NOMO-1 treated with DMSO at 0.1 percent for 48 hours (cell line): ENCODE measurements at regions not wholly inside any gene's neighbourhood (a gene's known extent, or its start where the extent isn't known, plus 50 kb on each side); places are given as distances from the start of the nearest gene placed in this dataset.
"Not testable (repeated sequence)": the region's sequence is repeated elsewhere in the genome, so short reads cannot be mapped to it uniquely, and the experiment has no call there.

Source experiments
- DNase-seq: peaks from one replicate; lab custom pipeline; 2025; ENCODE audit not compliant: unreplicated experiment; lab: John Stamatoyannopoulos, UW

DNA sequence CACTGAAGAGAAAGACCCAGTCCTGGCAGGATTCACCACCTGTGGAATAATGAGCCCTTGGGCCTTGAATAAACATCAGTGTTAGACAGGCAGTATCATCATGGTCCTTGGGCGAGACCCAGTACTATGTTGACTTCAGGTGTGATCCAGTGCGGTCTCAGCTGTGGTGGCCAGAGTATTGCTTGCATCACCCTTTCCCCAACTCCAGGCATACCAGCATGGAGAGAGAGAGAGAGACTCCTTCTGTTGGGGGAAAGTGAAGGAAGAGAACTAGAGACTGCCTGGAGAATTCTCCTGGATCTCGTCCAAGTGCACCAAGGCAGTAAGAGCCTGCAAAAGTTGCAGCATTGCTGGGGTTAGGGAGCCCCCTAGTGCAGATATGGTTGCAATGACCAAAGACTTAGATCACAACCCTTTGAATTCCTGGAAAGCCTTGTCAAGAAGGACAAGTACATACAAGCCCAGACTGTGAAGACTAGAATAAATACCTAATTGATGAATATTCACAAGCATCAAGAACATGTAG, 61.1 kb upstream of the VAMP7 start:
- DNase-seq = peak; percentile 48

DNA sequence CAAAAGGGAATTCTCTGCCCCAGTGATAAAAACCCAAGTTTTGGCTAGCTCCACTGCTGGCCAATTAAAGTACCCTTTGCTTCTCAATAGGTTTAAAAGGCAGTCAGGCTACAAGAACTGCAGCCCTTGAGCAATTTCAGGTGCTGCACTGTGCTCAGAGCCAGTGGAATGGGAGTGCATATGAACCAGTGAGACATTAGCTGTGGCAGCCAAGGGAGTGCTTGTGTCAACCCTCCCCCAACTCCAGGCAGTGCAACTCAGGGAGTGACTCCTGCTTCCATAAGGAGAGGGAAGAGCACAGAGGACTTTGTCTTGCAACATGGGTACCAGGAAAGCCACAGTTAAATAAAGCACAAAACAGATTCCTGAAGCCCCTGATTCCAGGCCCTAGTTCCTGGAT, 61.6 kb upstream of the VAMP7 start:
- no peak for DNase-seq

DNA sequence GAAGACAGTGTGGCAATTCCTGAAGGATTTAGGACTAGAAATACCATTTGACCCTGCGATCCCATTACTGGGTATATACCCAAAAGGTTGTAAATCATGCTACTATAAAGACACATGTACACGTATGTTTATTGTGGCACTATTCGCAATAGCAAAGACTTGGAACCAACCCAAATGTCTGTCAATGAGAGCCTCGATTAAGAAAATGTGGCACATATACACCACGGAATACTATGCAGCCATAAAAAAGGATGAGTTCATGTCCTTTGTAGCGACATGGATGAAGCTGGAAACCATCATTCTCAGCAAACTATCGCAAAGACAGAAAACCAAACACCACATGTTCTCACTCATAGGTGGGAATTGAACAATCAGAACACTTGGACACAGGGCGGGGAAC, 66.8 kb upstream of the VAMP7 start:
- DNase-seq = not testable (repeated sequence)

- DNase-seq = no peak
Measured at GRCh38 chrX:155779831-155780230, 101.3 kb upstream of the VAMP7 start.

GRCh38 chrX:155778844-155779553, 102.1 kb upstream of the VAMP7 start:
- DNase-seq = peak; percentile 73

- no peak for DNase-seq
Measured at GRCh38 chrX:155774387-155774786, 106.8 kb upstream of the VAMP7 start.

GRCh38 chrX:155767876-155768769, 113.0 kb upstream of the VAMP7 start:
- DNase-seq = no peak

DNA sequence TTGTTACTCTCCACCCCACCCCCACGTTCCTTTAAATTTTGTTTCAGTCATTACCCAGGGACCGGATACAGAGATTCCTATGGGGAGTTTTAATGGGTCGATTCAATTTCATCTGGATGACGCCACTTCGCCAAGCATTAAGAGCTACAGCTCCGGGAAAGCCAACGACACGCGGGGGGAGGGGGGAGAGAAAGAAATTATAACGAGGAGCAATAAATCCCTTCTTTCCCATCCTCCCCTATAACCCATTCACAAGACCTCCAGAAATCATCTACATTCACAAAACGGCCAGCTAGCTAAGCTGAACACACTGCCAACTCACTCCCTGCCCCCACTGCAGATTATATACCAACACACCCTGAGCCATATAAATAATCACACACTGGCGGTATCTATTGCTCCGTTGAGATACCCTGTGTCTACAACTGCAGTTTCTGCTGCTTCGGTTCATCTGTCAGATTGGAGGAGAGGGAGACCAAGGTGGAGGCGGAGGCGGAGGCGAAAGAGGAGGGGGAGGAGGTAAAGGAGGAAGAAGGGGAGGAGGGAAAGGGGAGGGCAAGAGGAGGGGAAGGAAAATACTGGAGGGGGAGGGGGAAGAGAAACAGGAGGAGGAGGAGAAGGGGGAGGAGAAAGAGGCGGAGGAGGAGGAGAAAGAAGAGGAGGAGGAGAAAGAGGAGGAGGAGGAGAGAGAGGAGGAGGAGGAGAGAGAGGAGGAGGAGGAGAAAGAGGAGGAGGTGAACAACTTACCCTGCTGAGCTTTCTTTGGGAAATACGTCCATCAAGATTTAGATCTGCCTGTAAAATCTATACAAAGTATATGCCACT, 113.9 kb upstream of the VAMP7 start:
- peak; percentile 60 for DNase-seq

- no peak for DNase-seq
Measured at GRCh38 chrX:155766321-155766720, 114.8 kb upstream of the VAMP7 start.

DNA sequence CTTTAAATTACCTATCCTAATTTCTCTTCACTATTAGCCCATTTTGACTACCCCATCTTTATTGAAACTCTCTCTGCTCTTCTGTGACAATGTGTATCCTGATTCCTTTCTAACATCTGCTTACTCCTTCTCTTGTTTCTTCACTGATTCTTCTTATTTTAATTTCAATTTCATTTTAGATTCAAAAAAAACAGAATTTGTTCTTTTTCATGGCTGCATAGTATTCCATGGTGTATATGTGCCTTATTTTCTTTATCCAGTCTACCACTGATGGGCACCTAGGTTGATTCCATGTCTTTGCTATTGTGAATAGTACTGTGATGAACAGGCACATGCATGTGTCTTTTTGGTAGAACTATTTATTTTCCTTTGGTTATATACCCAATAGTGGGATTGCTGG, 120.0 kb upstream of the VAMP7 start:
- DNase-seq = no peak

DNA sequence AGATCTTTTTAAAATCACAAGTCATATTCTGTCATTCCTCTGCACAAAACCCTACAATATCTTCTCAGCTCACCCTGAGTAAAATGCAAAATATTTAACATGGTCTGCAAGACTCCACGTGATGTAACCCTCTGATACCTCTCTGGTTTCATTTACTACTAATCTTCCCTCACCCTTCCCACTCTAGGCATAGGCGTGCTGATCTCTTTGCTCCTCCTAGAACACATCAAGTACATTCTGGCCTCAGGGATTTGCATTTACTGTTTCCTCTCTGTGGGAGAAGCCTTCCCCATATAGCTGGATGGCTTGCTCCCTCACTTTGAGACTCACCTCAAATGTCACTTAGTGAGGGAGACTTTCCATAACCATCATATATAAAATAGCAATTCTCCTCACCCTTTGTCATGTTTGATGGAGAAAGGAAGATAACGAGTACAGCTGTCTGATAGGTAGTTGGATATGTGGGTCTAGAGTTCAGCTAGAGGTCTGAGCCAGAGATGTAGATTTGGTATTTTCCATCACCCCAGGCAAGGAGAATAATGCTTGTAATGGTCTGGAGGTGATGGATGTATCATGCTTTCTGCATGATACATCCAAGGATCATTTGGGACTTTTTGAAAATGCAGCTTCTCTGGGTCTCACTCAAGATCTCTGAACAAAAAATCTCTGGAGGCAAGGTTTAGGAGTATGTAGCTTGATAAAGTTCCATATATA, 123.9 kb upstream of the VAMP7 start:
- no peak for DNase-seq

DNA sequence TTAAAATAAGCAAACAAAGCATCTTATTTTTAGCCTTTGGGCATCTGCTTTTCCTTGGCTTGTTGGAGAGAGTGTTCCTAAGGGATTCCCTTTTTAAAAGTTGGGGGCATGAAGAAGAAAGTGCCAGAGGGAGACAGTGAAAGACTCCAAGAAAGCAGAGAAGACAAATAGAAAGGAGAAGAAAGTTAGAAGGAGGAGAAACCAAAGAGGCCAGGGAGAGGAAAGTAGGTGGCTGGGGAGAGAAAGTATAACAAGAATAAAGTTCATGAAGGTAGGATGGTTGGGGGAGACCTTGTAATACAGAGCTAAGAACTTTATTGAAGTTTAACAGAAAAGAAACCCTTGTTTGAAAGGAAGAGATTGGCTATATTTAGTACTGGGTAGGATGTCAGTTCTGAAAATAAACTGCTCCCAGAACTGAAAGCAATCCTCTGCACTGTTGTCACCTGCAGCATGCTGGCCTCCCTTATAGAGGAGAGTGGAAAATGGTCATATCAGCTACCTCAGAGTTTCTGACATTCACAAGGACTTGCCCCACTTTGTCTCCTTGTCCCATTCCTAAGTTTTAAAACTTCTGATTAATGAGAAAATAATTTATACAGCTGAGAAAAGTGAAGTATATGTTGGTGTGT, 125.3 kb upstream of the VAMP7 start:
- DNase-seq = no peak

DNA sequence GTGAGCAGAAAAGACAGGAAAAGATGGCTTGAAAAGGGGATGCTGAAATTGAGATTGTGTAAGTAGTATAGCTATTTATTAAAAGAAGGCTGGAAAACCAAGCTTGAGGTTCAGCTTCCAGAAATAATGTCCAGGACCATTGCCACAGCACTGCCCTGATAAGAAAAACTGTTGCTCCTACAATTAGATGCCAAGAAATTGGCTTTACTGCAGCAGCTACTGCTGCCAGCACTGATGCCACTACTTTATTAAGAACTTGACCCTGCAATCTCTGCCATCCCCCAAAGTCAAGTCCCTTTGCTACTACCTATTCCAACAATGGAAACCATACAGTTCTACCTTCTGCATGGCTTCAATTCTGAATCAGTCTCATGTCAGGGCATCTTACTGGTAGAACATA, 130.0 kb upstream of the VAMP7 start:
- DNase-seq = no peak

GRCh38 chrX:155747520-155747919, 133.6 kb upstream of the VAMP7 start:
- peak; percentile 45 for DNase-seq

DNA sequence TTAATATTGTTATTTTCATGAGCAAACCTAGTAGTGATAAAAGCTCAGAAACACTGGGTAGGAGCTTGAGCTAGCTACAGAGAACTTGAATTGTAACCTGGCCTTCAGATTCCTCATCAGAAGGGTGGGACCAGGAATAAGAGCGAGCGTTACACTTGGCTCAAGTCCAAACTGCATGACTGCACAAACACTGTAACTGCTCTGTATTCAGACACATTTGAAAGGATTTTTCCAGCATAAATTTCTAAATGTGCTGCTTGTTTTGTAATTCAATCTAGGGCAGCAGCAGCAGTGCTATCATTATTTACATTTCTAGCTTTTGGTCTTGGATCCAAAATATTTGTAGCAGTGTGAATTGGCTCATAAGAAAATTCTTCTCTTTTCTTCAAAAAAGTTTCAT, 133.0 kb upstream of the TMLHE start:
- peak; percentile 17 for DNase-seq

GRCh38 chrX:155744534-155744933, 131.8 kb upstream of the TMLHE start:
- DNase-seq = no peak

- DNase-seq = not testable (repeated sequence)
Measured at GRCh38 chrX:155728335-155728734, 115.6 kb upstream of the TMLHE start.

DNA sequence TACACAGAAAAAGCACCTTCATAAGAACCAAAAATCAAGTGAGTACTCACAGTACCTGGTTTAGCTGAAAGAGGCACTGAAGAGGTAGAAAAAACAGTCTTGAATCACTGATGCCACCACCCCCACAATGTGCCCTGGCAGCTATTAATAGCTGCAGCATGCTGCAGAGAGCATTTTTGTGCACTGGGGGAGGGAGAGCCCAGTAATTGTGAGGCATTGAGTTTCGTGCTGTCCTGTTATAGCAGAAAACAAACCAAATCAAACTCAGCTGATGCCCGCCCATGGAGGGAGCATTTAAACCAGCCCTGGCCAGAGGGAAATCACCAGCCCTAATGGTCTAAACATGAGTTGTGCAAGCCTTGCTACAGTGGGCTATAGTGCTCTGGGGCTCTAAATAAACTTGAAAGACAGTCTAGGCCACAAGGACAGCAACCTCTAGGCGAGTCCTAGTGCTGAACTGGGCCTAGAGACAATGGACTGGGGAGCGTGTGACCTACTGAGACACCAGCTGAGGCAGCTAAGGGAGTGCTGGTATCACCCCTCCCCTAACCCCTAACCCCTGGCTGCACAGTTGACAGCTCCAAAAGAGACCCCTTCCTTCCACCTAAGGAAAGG, 106.3 kb upstream of the TMLHE start:
- DNase-seq = no peak

DNA sequence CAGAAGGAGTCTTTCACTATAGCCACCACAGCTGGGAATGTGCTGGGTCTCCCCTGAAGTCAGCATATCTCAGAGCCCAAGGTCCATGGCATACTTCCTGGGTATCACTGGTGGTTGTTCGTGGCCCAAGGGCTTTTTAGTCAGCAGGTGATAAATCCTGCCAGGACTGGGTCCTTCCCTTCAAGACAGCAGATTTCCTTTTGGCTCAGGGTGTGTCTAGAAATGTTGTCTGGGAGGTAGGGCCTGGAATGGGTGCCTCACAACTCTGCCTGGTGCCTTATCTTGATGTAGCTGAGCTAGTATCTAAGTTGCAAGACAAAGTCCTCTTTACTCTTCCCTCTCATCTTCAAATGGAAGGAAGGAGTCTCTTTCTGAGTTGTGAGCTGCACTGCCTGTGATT, 102.4 kb upstream of the TMLHE start:
- no peak for DNase-seq

- no peak for DNase-seq
Measured at GRCh38 chrX:155695419-155695818, 82.7 kb upstream of the TMLHE start.
